ENCODE measurements at regions not wholly inside any gene's neighbourhood (a gene's known extent, or its start where the extent isn't known, plus 50 kb on each side); places are given as distances from the start of the nearest gene placed in this dataset.

DNA sequence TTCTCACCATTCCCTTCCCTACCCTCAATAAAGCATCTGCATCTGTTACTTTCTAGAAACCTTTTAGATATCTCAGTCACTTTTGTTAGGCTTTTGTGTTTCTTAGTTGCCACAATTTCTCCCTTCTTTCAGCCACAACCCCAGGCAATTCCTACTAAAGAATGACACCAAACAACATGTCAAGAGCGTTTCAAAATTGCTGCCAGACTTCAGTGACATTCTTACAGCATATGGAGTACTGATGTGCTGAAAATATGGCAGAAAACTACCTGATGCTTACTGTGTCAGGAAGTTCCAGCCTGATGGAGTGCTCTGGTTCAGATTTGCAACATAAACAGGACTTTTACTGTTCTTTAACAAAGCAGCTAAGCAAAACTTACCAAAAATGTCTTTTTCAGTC lies 957.7 kb upstream of the POU3F3 start:
- no peak for TF ChIP-seq POLR2AphosphoS5 (IDR thresholded peaks at IDR 0.05; ENCODE audit: borderline replicate concordance, low read depth, low read length)
- TF ChIP-seq EZH2 (IDR thresholded peaks at IDR 0.05) = no peak
- TF ChIP-seq FOXP2 (optimal IDR thresholded peaks at IDR 0.05; ENCODE audit: control extremely low read depth, extremely low read length, insufficient read depth) = no peak

Data from SK-N-MC (cell line).